Esophagus muscularis mucosa (tissue), 4 donors: ENCODE measurements at regions not wholly inside any gene's neighbourhood (a gene's known extent, or its start where the extent isn't known, plus 50 kb on each side); places are given as distances from the start of the nearest gene placed in this dataset.

Experiments
- DNase-seq: peaks from one replicate; pipeline ENCODE4 v3.0.0-alpha.2; 2017; ENCODE audit errors: extremely low spot score
- H3K27ac ChIP-seq, 4 donors: fragments of 200-600 bp; sonication (generic); replicated peaks in 1 of 4; 1 replicate in 3 of 4; 2 replicates in 1 of 4; pipeline ENCODE4 v1.5.1; 2016 to 2019; ENCODE audit warnings: mild to moderate bottlenecking in 1 of 4
- H3K27me3 ChIP-seq, 4 donors: fragments of 200-600 bp; sonication (generic); one replicate each; pipeline versions ENCODE4 v1.5.1 to v1.6.0; 2016 to 2019
- H3K36me3 ChIP-seq, 4 donors: fragments of 200-600 bp; sonication (generic); one replicate each; pipeline ENCODE4 v1.5.1; 2016 to 2019
- H3K4me1 ChIP-seq, 4 donors: fragments of 200-600 bp; sonication (generic); one replicate each; pipeline ENCODE4 v1.5.1; 2016 to 2019
- H3K4me3 ChIP-seq, 4 donors: fragments of 200-600 bp; sonication (generic); 1 replicate in 2 of 4; 2 replicates in 2 of 4; pipeline ENCODE4 v1.5.1; 2016 to 2019; ENCODE audit warnings: mild to moderate bottlenecking in 4 of 4, moderate library complexity in 1 of 4
- H3K9me3 ChIP-seq, 4 donors: fragments of 200-600 bp; sonication (generic); 1 replicate in 3 of 4; 2 replicates in 1 of 4; pipeline ENCODE4 v1.5.1; 2016 to 2019
- CTCF ChIP-seq, 3 experiments: fragments of 200-600 bp in 2 of 3; fragments of 450-650 bp in 1 of 3; sonication (generic) in 2 of 3; IDR thresholded peaks; one replicate each; pipeline ENCODE4 v1.5.1; 2017 to 2019; ENCODE audit warnings: antibody characterized with exemption in 3 of 3, mild to moderate bottlenecking in 2 of 3, moderate library complexity in 1 of 3
- EP300 ChIP-seq: sonication (generic); formaldehyde crosslinking; IDR thresholded peaks from one replicate; pipeline ENCODE4 v1.6.1; 2017; ENCODE audit warnings: antibody characterized with exemption
- POLR2A ChIP-seq: fragments of 450-650 bp; IDR thresholded peaks from one replicate; pipeline ENCODE4 v1.6.1; 2017; ENCODE audit warnings: antibody characterized with exemption, moderate library complexity, mild to moderate bottlenecking, low read depth
- POLR2AphosphoS5 ChIP-seq, 2 donors: sonication (generic); formaldehyde crosslinking; IDR thresholded peaks; one replicate each; pipeline ENCODE4 v1.6.1; 2017; ENCODE audit warnings: antibody characterized with exemption in 2 of 2
- WGBS: methylation state at CpG from one replicate; pipeline ENCODE4 v1.1.5; 2018; 5-methylcytosine and 5-hydroxymethylcytosine counted together
- intact Hi-C: fragments of 100-400 bp; cut with DNase I; formaldehyde crosslinking; loops from one replicate; pipeline ENCODE4 v1.15.1; 2023

- 73% methylated on average over 2 of the region's 2 CpGs for WGBS
- intact Hi-C loops: no loop called here
- H3K36me3 ChIP-seq: no peaks in the 10 kb centered on the region
- DNase-seq: no peak
- TF ChIP-seq EP300 (no peak), POLR2AphosphoS5 (IDR thresholded peaks at IDR 0.05) (no peak), POLR2A (no peak), CTCF (IDR thresholded peaks at IDR 0.05) (no peak)
- H3K27me3 ChIP-seq: no peaks in the 10 kb centered on the region
- H3K9me3 ChIP-seq: no peaks in the 10 kb centered on the region
- no peaks in the 10 kb centered on the region for H3K4me1 ChIP-seq
- no peak overlapping the region for H3K4me3 ChIP-seq
- H3K27ac ChIP-seq: no peak overlapping the region
Observed at GRCh38 chr2:180722551-180723239, 257.7 kb upstream of the UBE2E3 start.

DNA sequence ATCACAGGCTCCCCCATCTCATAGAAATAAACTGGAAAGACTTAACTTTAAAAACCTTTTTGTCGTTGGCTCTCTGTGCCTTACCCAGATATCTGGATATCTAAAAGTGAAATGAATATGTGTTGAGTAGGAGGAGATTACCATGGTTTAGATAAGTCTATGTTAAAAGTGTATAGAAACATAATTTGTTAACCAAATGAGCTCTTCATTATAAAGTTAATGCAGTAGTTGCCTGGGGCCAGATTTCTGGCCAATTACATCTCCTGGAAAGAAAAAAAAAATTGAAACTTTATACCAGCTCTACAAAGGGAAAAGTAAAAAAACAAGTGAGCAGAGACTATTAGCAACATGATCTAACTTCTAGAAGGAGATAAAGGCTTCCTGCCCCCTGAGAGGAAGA, 259.6 kb upstream of the UBE2E3 start:
- DNase-seq: no peak
- Histone ChIP-seq H3K27me3 (no peaks in the 10 kb centered on the region), H3K36me3 (no peaks in the 10 kb centered on the region), H3K9me3 (no peaks in the 10 kb centered on the region), H3K27ac (no peak overlapping the region), H3K4me1 (no peaks in the 10 kb centered on the region), H3K4me3 (no peak overlapping the region)
- WGBS: 68% methylated on average over 1 of the region's 1 CpG
- intact Hi-C loops: no loop called here
- TF ChIP-seq CTCF (IDR thresholded peaks at IDR 0.05): no peak
- no peak for TF ChIP-seq POLR2AphosphoS5 (IDR thresholded peaks at IDR 0.05)

DNA sequence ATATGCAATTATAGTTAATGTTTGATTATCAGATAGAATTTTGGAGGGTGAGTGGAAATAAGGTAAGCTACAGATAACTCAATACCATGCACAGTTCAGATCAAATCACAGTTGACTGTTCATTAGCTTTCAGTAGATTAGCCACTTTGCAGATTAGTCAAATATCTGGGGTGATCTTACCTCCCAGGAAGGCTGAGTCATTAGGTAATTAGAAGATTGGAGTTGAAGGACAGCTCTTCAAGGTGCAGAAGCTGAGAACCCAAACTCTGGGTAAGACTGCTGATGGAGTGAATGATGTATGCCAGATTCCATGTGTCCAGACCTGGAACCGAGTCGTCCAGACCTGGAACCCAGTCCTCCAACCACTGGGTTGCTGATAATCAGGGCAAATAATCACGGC, 262.8 kb upstream of the UBE2E3 start:
- intact Hi-C loops: no loop called here
- TF ChIP-seq EP300 (no peak), POLR2A (no peak)
- 100% methylated on average over 3 of the region's 3 CpGs for WGBS
- H3K4me3 ChIP-seq: no peak overlapping the region
- no peaks in the 10 kb centered on the region for H3K36me3 ChIP-seq
- no peaks in the 10 kb centered on the region for H3K4me1 ChIP-seq
- no peaks in the 10 kb centered on the region for H3K27me3 ChIP-seq
- no peaks in the 10 kb centered on the region for H3K9me3 ChIP-seq
- H3K27ac ChIP-seq: no peak overlapping the region
- DNase-seq: no peak

- intact Hi-C loops: no loop called here
- no peak for DNase-seq
- no peak overlapping the region for H3K27ac ChIP-seq
- H3K4me3 ChIP-seq: no peak overlapping the region
- no peaks in the 10 kb centered on the region for H3K36me3 ChIP-seq
- H3K4me1 ChIP-seq: no peaks in the 10 kb centered on the region
- no peaks in the 10 kb centered on the region for H3K27me3 ChIP-seq
- 82% methylated on average over 4 of the region's 4 CpGs for WGBS
- H3K9me3 ChIP-seq: no peaks in the 10 kb centered on the region
- TF ChIP-seq POLR2A: no peak
- no peak for TF ChIP-seq EP300
- TF ChIP-seq POLR2AphosphoS5 (IDR thresholded peaks at IDR 0.05): no peak
Observed at GRCh38 chr2:180716186-180717180, 263.9 kb upstream of the UBE2E3 start.

DNA sequence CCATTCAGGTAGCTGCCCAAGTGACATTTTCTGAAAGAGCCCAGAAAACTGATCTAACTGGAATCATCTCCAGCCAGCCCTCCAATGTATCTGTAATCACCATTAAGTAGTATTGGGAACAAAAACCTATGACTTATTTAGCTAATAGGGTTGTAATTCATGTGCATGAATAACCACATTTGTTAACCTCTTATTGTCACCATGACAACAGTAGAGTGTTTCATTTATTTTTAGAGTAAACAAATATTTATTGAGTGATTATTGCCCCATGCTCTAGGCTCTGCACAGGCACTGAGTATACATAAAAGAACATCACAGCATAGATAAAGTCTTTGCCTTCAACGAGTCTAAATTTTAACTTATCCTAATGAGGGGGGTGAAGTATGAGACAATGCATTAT, 265.4 kb upstream of the UBE2E3 start:
- 68% methylated on average over 1 of the region's 1 CpG for WGBS
- TF ChIP-seq CTCF (IDR thresholded peaks at IDR 0.05): no peak
- no peak for TF ChIP-seq POLR2AphosphoS5 (IDR thresholded peaks at IDR 0.05)
- no peak for TF ChIP-seq POLR2A
- TF ChIP-seq EP300: no peak

More for the DNA sequence above, 265.4 kb upstream of the UBE2E3 start:
- Histone ChIP-seq H3K9me3 (no peaks in the 10 kb centered on the region), H3K27ac (no peak overlapping the region), H3K4me3 (no peak overlapping the region), H3K27me3 (no peaks in the 10 kb centered on the region), H3K36me3 (no peaks in the 10 kb centered on the region), H3K4me1 (no peaks in the 10 kb centered on the region)
- DNase-seq: no peak
- intact Hi-C loops: no loop called here
